NCI-H2196 treated with DMSO at 0.1 percent for 48 hours (cell line): ENCODE measurements at regions not wholly inside any gene's neighbourhood (a gene's known extent, or its start where the extent isn't known, plus 50 kb on each side); places are given as distances from the start of the nearest gene placed in this dataset.
A peak's percentile ranks its signal among the peaks of the same experiment; 100 is the strongest.

ENCODE experiments used
- DNase-seq: peaks from one replicate; lab custom pipeline; 2025; ENCODE audit not compliant: unreplicated experiment; lab: John Stamatoyannopoulos, UW

DNA sequence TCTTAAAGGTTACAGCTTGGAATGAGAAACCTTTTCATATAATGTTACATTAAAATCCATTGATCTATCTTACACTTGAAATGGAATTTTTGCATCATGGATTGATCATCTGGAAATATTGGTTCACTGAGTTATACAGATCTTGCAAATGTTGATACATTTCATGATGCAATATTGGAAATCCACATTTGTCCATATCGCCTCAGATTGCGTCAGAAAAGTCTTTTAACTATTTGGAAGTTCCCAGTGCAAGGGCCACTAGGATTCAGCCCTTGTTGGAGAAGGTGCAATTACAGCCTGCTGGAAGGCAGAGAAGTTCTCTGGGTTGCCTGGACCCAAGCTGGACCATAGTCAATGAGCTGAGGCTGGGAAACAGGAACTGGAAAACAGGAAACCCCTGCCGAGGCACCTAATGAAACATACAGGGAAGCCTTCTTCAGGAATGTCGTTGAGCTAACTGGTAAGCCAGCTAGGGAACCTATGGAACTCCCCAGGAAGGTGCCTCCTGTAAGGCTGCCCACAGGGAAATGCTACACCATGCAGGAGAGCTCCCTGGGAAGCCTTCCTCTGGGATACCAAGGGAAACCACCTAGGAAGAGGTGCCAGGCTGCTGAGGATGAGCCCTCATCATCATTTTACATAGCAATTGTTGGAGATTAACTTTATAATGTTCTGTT, 600.4 kb upstream of the CADM1 start:
- no peak for DNase-seq

DNA sequence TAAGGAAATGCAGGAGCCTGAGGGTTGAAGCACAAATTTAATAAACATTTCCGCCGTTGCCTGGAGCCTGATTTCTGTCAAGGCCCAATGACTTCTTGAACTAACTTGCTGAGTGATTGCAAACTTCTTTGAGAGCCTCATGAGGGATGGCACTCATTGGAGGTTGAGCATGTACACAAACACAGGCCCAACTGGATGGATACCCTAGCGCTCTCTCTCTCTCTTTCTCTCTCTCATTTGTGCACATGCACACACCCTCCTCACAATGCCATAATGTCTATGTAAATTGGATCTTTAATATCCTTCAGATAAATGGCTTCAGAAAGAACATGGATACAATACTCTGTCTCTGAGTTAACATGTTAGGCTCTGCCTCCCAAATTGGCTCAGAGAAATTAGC, 597.7 kb upstream of the CADM1 start:
- DNase-seq: no peak

DNA sequence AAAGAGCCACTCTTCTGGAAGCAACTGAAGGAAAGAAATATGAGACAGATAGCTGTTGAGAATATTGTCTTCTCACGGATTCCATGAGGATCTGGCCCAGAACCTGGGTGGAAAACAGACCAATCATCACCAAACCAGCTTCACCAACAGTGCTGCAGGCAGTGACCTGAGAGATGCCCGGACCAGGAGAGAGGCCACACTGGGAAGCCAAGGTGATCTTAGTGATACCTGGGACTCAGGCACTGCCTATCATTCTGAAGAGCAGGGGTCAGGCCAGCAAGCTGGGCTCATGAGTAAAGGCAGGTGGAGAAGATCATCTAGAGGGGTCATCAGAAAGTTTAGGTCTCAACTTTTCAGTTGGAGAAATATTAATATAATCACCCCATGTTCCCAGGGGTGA, 595.8 kb upstream of the CADM1 start:
- DNase-seq: no peak

DNA sequence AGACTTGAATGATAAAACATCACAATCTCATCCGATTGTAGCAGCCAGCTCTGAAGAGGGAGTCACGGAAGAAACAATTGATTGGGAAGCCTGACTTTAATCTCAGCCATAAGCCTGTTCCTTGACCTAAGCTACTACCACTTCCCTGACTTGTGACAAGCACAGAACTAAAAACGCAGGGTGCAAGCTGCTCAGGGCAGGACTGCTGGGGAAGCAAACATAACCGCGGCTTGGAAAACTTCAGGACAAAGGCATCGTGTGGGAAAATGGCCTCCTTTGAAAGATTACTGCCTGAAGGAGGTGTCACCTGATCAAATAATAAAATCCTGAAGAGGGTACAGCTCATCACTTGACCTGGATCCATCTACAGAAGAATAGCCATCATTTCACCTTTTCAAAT, 595.3 kb upstream of the CADM1 start:
- DNase-seq: no peak

DNA sequence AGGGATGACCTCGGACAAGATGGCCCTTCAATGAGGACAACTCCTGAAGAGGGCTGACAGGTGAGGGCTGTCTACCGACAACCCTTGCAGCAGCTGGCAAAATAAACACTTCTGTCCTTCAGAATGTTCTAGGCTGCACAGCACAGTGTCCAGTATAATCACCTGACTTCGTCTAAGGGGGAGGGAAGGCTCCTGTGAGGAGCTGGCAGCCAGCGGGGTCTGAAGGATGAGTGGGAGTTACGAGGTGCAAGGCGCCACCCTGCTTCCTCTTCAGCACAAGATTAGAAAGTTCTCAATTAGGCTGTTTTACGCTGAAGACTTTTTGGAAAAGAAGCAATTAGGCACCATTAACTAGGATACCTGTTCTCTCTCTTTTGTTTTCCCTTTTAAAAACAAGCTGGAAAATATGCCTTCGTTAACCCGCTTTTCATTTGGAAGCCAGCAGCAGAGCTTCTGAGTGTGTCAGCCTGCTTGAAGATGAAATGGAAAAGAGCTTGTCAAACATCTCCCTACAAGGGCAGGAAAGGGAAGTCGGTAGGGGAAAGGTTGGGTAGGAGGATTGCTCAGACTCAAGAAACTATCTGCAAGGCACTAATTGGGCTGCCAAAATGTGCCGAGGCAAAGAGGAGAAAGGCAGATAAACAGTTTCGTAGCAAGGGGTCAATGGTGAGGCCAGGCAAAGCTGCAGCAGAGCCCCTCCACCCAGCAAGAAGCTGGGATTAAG, 592.2 kb upstream of the CADM1 start:
- DNase-seq: no peak

DNA sequence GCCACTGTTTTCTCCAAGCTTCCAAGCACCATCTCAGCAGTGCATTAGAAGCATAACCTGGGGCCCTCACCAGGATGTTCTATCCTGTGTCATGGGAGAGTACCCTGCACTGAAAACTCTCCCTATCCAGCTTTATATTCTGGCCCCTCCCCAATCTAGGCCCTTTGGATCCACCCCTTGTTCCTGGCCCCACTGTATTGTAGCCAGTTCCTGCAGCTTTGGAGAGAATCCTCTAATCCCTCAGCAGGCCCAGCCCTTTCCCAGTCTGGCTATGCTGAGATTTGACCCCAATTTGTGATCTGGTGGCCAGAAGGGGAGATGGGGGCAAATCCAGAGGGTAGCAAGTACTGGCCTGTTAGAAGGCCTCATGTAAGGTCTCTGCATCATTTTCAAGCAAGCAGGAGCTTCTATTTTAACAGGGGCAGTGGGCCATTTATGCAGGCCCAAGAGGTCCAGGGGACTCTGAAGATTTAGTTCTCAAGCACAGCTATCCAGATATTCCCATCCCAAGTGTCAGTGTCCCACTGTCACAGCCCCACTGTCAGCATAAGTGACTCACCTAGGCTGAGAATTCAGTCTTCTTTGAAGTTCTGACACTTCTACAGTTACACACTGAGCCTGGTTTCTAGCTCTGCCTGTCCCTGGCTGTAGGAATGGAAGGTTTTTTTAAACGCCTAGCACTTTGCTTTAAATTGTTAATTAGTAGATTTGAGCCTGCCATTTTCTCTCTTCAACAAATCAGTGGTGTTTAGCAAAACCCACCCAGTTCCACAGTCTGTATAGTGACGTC, 589.5 kb upstream of the CADM1 start:
- no peak for DNase-seq

DNA sequence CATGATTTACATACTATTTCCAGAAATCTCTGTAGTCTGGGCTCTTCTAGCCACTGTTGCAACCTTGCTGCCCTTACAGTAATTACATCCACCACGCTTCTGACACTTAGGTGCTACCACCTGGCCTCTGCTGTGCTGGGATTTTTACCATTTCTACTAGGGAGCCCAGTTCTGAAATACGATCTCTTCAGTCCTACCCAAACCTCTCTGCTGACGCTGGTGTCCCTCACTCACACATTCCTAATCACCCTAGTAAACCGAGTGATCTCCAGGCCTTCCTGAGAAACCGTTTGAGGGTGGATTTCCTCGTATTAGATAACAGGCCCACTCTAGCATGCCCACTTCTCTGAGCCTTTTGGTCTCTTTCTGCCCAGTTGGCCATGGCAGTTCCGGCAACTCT, 588.9 kb upstream of the CADM1 start:
- DNase-seq: no peak

DNA sequence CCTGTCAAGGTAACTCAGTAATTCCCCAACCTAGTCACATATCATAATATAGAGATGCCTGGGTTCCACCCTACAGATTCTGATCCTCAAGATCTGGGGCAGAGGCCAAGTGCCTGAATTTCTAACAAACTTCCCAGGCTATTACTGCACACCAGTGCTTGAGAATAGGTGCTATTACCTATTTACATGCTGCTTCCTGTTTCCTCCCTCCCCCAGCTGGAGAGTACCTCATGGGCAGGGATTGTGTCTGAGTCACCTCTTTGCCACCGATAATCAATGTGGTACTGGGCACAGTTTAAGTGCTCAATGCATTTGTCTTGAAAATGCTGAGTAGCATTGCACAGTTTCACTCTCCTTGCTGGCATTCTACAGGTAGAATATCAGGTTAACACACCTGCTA, 582.2 kb upstream of the CADM1 start:
- no peak for DNase-seq

DNA sequence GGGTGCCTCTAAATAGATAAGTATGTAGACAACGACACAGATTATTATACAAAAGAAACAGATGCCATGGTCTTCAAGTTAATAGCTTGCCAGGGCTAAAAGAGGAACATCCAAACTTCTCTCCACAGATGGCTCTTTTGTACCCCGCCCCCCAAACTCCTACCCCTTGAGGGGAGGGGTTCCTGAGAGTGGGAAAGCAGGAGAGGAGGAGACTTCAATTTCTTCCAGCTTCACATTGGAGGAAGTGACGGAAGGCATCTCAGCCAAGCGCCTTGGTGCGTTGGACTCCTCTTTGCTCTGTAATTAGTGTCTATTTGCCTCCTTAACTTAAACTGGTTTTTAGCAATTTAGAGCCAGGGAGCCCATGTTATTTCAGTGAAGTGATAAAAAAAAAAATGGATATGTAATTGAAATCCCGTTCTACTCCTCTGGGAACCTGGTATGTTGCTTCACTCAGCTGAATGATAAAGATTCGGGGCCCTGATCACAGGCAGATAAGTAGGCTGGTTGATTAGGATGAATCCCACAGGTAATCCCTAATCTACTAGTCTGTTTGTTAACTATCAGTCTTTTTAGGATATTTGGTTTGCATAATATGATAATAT, 580.9 kb upstream of the CADM1 start:
- no peak for DNase-seq

DNA sequence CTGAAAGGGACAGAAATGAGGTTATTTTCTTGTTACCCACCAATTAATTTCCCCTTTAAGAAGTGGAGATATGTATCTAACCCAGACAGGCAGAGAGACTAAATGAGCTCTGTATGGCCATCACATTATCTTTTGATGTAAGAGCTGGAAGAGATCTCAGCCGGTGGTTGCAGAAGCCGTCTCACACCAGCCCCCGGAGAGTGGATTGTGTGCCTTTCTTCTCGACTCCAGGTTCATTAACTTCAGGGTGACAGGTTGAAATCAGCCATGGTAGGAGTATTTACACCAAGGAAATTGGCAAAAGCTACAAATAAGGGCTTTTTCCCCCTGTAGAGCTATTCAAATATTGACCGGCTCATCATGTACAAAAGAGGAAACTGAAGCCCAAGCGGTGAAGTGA, 580.3 kb upstream of the CADM1 start:
- no peak for DNase-seq

DNA sequence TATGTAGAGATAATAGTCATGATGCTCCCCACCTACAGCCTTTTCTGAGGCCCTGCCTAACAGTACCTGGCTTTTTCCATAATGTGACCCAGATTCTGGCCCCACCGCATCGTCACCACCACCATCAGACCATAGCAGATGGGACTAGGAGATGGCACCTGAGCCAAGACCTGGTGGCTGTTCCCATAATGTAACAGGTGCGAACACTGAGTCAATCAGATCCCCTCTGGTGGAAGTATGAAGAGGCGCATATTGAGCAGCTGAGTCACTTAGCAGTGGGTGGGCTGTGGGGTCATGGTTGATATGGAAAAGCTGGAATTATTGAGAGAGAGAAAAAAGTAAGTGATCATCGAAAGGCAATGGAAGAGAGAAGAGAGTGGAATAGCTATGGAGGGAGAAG, 578.0 kb upstream of the CADM1 start:
- no peak for DNase-seq

DNA sequence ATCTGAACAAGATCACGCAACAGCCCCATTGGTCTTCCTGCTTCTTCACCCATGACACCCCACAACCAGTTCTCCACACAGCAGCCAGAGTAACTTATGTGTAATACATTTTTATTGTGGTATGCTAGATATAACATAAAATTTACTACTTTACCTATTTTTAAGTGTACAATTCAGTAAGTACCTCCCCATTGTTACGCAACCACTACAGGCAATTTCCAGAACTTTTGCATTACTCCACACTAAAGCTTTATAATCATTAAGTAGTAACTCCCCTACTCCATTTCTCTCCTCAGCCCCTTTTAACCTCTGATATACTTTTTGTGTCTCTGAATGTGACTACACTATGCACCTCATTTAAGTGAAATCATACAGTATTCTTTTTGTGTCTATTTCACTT, 575.4 kb upstream of the CADM1 start:
- DNase-seq: no peak

DNA sequence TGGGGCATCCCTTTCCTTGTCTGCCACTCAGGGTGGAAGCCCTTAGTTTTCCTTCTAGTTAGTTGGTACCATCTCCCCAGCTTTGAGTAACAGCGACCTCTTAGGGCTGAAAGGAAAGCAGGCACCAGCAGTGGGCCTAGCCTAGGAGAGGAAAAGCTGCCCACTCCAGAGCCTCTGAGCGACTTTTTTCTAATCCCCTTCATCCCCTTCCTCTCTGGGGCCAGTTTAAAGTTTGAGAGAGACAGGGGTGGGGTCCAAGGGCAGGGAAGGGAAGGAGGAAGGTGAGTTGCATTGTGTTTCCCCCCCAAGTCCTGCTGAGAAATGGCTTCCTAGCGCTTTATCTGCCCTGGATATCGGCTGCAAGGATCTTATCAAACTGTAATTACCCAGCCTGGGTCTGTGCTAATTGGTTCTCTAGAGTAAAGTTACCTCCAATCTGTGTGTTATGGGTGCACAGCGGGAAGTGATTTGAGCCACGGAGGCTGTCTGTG, 573.9 kb upstream of the CADM1 start:
- DNase-seq: no peak

DNA sequence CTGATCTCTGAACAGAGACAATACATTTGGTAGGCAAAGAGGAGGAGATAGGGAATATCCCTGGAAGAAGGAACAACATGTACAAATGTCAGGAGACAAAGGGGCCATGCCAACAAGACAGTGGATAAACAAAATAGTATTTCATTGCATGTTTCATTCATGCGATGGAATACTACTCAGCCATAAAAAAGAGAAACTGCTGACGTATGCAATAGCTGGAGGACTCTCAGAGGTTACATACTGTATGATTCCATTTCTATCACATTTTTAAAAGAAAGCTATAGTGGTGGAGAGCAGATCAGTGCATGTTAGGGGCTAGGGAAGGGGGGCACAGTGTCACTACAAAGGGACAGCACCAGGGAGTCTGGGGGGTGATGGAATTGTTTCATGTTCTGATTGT, 572.9 kb upstream of the CADM1 start:
- DNase-seq: no peak

DNA sequence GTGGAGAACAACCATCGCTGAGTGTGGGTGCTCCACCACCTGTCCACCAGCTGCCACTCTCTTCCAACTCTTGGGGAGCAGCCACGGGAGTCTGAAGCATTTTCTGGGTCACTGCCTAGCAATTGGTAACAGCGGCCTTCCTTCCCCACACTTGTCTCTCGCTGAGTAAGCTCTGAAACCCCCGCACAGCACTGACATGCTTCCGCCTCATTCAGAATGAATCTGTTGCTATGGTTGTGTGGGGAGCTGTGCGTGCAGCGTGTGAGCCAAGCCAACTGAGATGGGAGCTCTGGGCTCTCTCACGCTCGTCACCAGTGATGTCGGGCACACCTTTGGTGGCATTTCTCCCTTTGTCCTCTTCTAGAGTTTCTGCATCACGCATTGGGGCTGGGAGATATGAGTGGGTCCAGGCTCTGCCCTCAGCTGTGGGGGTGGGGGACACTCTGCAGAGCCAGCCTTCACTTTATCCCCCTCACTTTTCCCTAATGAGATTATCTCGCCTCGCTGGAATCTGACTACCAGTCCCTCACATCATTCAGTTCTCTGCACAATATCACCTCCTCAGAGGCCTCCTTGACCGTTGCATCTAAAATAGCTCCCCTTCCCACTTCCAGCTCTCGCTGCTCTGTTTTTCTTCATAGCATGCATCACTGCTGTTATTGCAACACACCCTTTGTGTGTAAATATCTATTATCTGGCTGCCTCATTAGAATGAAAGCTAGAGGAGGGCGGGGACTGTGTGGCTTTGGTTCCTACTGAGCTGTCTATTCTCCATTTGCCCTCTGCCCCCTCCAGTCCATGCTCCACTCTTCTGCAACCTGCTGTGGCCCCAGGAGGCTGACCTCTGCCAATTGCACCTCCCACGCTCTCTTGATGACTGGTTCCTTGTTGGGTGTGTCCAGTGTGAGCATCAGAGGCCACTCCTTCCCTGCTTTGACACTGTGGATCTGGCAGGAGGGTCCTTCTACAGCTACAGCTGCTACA, 569.9 kb upstream of the CADM1 start:
- peak; percentile 67 for DNase-seq

DNA sequence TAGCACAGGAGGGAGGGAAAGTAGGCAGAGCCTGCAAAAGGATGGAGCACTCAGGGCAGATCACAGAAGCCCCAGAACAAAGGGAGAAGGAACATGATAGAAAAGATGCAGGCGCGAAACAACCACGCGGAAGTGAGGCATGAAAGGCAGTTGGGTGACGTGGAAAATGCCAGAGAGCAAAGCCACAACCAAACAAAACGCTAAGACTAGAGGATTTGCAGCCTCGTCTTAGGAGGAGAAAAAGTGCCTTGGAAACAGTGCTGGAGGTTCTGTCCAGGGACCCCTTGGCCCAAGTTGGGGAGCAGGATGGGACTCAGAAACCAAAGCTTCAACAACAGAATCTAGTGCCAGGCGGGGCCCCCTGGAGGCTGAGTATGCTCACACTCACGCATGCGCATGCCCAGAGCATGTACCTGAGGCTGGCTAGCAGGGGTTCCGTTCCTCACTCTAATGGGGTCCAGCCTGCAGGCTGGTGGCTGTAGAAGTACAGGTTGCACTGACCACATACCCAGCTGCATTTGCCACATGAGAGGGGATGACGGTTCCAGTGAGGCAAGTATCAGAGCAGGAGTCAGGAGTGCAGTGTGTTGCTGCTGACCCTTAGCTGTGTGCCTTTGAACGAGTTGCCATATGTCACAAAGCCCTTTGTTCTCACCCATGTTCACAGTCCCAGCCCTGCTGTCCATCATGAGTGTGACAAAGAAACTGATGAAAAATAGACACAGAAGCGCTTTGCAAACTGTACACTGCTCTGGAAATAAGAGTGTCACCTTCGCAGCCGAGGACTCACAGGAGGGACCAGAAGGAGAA, 568.6 kb upstream of the CADM1 start:
- no peak for DNase-seq

DNA sequence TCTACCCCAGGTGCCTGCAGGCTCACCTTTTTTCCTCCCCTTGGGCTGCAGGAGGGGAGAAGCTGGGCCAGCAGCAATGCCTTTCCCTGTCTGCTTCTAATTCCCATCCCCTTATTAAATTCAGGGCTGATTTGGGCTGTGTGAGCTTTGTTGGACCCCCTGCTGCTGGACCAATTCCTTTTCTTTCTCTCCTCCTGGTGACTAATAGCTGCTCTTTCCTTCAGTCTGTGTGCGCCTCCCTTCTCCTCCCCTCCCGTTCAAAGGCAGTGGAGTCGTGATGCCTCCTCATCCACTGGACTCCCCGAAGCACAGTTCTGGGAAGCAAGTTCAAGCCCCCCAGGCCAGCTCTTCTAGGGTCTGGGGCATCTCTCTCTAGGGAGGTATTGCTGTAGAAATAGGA, 567.9 kb upstream of the CADM1 start:
- DNase-seq: no peak

DNA sequence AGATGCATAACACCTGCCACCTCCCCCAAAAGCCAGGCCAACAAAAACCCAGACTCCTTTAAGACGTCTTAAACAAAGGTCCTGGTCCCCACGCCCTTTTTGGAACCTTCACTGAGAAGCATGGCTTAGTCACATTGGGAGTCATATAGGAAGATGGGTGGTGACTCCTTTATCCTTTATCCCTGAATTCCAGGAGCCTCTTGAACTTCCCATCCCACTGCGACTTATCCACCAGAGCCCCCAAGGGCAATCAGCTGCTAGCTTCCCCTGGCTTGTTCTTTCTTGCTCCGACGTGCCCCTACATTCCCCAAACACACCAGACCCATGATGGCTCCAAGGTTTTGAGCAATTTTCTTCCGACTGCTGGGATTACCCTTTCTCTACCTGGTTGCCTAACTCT, 567.0 kb upstream of the CADM1 start:
- DNase-seq: no peak

DNA sequence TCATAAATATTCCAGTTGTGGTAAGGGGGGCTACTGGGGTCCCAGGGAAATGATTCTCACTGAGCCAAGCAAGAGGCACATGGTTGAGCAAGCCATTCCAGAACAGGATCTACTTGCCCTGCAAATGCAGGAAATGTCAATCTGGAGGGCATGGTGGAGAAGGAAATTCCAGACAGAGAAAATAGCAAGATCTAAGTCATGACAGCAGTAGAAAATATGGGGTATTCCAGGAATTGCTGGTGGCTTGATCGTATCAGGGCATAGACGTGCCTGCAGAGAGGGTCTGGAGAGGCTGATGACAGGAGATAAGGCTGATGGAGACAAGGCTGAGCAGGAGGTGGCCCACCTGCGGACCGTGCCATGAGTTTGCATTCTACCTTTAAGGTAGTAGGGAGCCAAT, 566.3 kb upstream of the CADM1 start:
- DNase-seq: no peak

DNA sequence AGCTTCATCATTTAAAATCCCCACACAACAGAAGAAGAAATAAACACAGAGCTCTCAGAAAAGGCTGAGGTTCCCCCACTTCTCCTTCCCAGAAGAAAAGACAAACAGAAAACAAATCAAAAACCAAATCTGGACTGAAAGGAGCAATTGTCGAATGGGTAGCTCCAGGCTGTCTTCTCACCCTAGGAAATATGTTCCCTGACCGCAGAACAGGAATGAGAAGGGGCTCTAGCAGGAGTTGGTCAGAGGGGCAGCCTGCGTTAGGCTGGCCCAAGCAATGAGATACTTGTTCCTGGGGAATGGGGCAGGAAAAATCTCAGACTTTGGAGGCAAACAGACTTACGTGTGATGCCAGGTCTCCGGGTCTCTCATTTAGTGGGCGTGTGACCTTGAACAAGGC, 562.6 kb upstream of the CADM1 start:
- DNase-seq: no peak
